ENCODE measurements at regions not wholly inside any gene's neighbourhood (a gene's known extent, or its start where the extent isn't known, plus 50 kb on each side); places are given as distances from the start of the nearest gene placed in this dataset.

DNA sequence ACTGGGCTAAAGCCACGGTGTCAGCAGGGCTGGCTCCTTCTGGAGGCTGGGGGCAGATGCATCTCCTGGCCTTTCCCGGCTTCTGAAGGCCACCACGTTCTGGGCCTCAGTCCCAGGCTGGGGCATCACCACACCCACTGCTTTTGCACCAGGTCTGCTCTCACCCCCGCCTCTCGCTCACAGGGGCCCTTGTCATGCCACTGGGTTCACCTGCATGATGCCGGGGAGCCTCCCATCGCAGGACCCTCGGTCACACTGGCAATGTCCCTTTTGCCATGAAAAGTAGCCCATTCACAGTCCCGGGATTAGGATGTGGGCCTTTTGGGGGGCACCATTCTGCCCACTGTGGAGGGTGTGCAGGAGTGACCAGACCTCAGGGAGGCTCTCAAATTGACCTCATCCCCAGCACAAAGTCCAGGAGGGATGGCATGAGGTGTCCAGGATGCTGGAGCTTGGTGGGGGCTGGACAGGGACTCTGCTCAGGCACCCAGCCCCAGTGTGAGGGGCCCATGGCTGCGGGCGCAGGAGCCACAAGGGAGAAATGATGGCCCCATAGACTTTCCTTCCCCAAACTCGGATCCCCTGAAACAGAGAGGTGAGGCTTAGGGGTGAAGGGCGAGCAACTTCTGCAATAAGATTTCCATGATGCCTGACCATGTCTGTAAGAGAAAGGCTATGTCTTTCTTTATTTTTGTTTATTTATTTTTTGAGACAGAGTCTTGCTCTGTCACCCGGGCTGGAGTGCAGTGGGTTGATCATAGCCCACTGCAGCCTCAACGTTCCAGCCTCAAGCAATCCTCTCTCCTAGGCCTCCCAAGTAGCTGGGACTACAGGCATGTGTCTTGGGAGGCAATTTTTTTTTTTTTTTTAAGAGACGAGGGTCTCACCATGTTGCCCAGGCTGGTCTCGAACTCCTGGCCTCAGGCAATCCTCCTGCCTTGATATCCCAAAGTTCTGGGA lies 189.1 kb downstream of the GOLGA6L6 start:
- TF ChIP-seq CTCF (IDR thresholded peaks at IDR 0.05; ENCODE audit: insufficient read depth in 1 of 2, low read depth in 1 of 2, low read length in 1 of 2, severe bottlenecking in 1 of 2, unreplicated experiment in 1 of 2) = no peak
- DNase-seq = peak in 1 of 2 experiments; percentile 54
- Histone ChIP-seq H3K4me3 (ENCODE audit: low read depth, low read length) (no peak overlapping the region), H3K36me3 (ENCODE audit: control insufficient read depth, insufficient read depth, low read length) (no peaks in the 10 kb centered on the region), H3K27me3 (replicated peaks; ENCODE audit: control insufficient read depth, insufficient read depth, low read length) (no peaks in the 10 kb centered on the region), H3K9me3 (peaks cover 12% of the 10 kb centered on the region; the same call in 1 of the 2 replicates), H3K4me1 (no peaks in the 10 kb centered on the region; the same call in 1 of the 2 replicates)
- CTCF ChIA-PET = no interaction called here
- H3K4me1 Mint-ChIP-seq (ENCODE audit: low read depth, unreplicated experiment) = no peaks in the 10 kb centered on the region
- no peaks in the 10 kb centered on the region for H3K9me3 Mint-ChIP-seq (ENCODE audit: unreplicated experiment)
- H3K27me3 Mint-ChIP-seq (ENCODE audit: insufficient read depth, unreplicated experiment) = peaks cover 3% of the 10 kb centered on the region
- no peaks in the 10 kb centered on the region for H3K36me3 Mint-ChIP-seq (ENCODE audit: insufficient read depth, unreplicated experiment)
- H3K27ac Mint-ChIP-seq (ENCODE audit: unreplicated experiment) = no peak overlapping the region
- POLR2A ChIA-PET = no interaction called here
- no peak overlapping the region for H3K4me3 Mint-ChIP-seq (ENCODE audit: unreplicated experiment)
- BruUV-seq (replicated peaks) = no TSS peak
- intact Hi-C loops (cut with micrococcal nuclease; ENCODE audit: unreplicated experiment) = loop anchor here (5.0 kb wide), 2 partner anchors 35 to 50 kb away; no protein-coding TSS in a partner anchor

DNA sequence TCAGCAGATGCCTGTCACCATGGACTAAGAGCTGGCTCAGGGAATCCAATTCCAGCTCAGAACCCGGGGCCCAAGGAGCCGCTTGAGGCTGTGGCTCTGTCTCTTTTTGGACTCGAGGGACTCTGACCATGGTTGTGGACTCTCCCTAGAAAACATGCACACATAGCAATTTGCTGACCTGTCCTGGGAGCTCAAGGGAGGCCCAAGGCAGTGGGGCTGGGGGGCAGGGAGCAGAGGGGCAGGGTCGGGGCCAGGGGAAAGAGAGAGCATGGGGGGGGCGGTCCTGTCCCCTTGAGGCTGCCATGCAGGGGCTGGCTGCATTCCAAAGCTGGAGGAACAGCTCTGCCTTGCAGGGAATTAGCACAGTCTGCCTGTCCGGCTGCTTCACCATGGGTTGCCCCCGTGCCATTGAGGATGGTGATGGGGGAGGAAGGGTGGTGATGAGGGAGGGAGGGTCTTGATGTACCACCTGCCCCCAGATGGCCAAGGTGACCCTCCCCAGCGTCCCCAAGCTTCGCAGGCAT lies 190.1 kb downstream of the GOLGA6L6 start:
- Mint-ChIP-seq H3K27me3 (ENCODE audit: insufficient read depth, unreplicated experiment) (peaks cover 3% of the 10 kb centered on the region), H3K27ac (ENCODE audit: unreplicated experiment) (no peak overlapping the region), H3K36me3 (ENCODE audit: insufficient read depth, unreplicated experiment) (no peaks in the 10 kb centered on the region), H3K4me3 (ENCODE audit: unreplicated experiment) (no peak overlapping the region), H3K9me3 (ENCODE audit: unreplicated experiment) (no peaks in the 10 kb centered on the region), H3K4me1 (ENCODE audit: low read depth, unreplicated experiment) (no peaks in the 10 kb centered on the region)
- Histone ChIP-seq H3K4me3 (ENCODE audit: low read depth, low read length) (no peak overlapping the region), H3K9me3 (peaks cover 21% of the 10 kb centered on the region), H3K36me3 (ENCODE audit: control insufficient read depth, insufficient read depth, low read length) (no peaks in the 10 kb centered on the region), H3K27me3 (replicated peaks; ENCODE audit: control insufficient read depth, insufficient read depth, low read length) (no peaks in the 10 kb centered on the region), H3K4me1 (no peaks in the 10 kb centered on the region; the same call in 1 of the 2 replicates)
- POLR2A ChIA-PET = no interaction called here
- TF ChIP-seq CTCF (IDR thresholded peaks at IDR 0.05; ENCODE audit: insufficient read depth in 1 of 2, low read depth in 1 of 2, low read length in 1 of 2, severe bottlenecking in 1 of 2, unreplicated experiment in 1 of 2) = no peak
- intact Hi-C loops (cut with micrococcal nuclease; ENCODE audit: unreplicated experiment) = loop anchor here (5.0 kb wide), 2 partner anchors 36 to 51 kb away; no protein-coding TSS in a partner anchor
- CTCF ChIA-PET = no interaction called here
- BruUV-seq (replicated peaks) = no TSS peak
- peak in 1 of 2 experiments; percentile 61 for DNase-seq

DNA sequence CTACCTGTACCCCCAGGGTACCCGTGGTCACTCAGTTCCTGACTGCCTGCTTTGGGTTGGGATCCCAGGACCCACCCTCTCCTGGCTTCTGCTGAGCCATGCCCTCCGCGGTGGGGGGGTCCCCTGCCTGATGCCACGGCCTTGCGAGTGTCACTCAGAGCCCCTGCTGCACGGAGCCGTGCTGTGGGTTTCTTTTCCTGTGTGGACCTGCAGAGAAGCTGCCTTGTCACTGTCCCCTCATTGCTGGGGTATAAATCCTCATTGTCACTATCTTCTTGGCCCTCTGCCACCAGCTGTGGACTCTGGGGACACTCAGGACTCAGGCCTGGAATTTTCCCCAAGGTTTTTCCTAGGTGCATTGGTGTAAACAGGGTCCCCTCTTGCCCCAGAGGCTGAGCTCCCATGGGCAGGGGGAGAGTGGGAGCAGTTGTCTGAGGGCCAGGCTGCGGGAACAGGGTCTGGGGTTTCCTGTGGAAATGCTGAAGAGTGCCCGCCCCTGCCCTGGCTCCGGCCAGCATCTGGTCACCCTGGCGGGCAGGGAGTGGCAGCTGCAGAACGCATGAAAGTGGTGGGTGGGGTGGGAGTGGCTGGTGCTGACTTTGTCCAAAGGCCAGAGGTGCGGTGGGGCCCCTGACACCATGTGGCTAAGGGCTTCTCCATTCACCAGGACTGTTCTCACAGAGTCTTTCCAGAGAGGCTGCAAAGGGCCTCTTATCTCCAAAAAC lies 191.7 kb downstream of the GOLGA6L6 start:
- intact Hi-C loops (cut with micrococcal nuclease; ENCODE audit: unreplicated experiment) = loop anchor here (5.0 kb wide), 2 partner anchors 37 to 52 kb away; no protein-coding TSS in a partner anchor
- ChIA-PET POLR2A (no interaction called here), CTCF (no interaction called here)
- Histone ChIP-seq H3K27me3 (replicated peaks; ENCODE audit: control insufficient read depth, insufficient read depth, low read length) (no peaks in the 10 kb centered on the region), H3K36me3 (ENCODE audit: control insufficient read depth, insufficient read depth, low read length) (no peaks in the 10 kb centered on the region), H3K9me3 (peaks cover 30% of the 10 kb centered on the region), H3K4me1 (no peaks in the 10 kb centered on the region), H3K4me3 (ENCODE audit: low read depth, low read length) (no peak overlapping the region)
- H3K27ac Mint-ChIP-seq (ENCODE audit: unreplicated experiment) = no peak overlapping the region
- no peaks in the 10 kb centered on the region for H3K4me1 Mint-ChIP-seq (ENCODE audit: low read depth, unreplicated experiment)
- H3K27me3 Mint-ChIP-seq (ENCODE audit: insufficient read depth, unreplicated experiment) = no peaks in the 10 kb centered on the region
- peak in 1 of 2 experiments; percentile 80 for DNase-seq
- no TSS peak for BruUV-seq (replicated peaks)
- no peaks in the 10 kb centered on the region for H3K9me3 Mint-ChIP-seq (ENCODE audit: unreplicated experiment)
- TF ChIP-seq CTCF (IDR thresholded peaks at IDR 0.05; ENCODE audit: insufficient read depth in 1 of 2, low read depth in 1 of 2, low read length in 1 of 2, severe bottlenecking in 1 of 2, unreplicated experiment in 1 of 2) = no peak
- no peaks in the 10 kb centered on the region for H3K36me3 Mint-ChIP-seq (ENCODE audit: insufficient read depth, unreplicated experiment)
- H3K4me3 Mint-ChIP-seq (ENCODE audit: unreplicated experiment) = no peak overlapping the region
